ENCODE measurements at regions not wholly inside any gene's neighbourhood (a gene's known extent, or its start where the extent isn't known, plus 50 kb on each side); places are given as distances from the start of the nearest gene placed in this dataset.

DNA sequence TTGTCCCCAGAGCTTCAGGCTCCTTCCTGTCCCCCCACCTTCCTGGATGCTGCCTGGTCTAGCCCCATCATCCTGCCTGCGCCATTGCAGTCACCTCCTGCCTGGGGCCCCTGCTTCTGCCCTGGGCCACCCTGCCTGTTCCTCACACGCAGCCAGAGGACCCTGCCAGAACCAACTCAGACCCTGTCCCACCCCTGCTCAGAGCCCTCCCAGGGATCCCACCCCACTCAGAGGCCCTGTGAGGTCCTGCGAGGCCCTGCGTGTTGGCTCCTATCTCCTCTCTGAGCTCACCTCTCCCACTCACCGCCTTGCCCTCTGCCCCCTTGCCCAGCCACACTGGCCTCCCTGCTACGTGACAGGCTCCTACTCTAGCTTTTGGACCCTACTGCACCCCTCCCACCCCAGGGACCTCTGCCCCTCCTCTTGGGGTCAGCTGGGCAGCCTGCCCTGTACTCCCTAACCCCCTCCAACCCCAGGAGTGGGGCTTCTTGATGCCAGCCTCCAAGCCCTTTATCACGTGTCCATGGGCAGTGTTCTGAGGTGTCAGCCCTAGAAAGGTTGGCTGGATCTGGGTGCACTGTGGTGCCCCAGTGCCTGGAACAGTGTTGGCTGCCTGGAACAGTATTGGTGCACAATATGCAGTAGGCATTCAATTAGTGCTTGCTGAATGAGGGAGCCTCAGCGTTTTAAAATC is 68.3 kb downstream of the CEBPB start:
- no peak for DNase-seq (ENCODE audit: low read depth in 2 of 2)

DNA sequence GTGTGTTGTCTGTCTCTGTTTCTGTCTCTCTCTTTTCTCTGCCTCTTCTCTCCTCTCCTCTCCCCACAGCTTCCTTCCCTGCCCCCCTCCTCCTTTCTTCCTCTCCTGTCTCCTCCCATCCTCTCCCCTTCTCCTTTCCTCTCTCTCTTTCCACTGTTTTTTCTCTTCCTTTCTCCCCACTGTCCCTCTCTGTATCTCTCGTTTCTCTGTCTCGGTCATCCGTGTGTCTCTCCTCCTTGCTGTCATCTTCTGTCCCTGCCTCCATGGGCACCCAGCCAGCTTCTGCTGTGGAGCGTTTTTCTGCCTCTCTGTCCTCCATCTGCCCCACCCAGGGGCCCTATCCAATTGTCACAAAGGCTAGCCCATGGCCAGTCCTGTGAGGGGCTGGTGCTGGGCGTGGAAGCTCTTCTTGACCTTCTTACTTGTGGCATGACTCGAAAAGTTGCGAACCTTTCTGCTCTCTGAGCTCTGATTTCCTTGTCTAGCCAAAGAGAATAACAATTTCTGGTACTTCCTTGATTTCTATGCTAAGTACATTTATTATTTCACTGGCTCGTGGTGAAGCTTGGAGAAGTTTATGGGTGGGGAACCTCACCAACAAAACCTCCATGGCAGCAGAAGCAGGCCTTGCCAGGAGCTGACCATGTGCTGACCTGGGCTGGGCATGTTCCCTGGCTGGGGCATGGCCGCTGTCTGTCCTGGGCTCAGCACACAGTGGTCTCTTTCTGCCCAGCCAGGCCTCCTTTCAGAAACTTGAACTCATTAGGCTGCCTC is 69.3 kb downstream of the CEBPB start:
- no peak for DNase-seq (ENCODE audit: low read depth in 2 of 2)

DNA sequence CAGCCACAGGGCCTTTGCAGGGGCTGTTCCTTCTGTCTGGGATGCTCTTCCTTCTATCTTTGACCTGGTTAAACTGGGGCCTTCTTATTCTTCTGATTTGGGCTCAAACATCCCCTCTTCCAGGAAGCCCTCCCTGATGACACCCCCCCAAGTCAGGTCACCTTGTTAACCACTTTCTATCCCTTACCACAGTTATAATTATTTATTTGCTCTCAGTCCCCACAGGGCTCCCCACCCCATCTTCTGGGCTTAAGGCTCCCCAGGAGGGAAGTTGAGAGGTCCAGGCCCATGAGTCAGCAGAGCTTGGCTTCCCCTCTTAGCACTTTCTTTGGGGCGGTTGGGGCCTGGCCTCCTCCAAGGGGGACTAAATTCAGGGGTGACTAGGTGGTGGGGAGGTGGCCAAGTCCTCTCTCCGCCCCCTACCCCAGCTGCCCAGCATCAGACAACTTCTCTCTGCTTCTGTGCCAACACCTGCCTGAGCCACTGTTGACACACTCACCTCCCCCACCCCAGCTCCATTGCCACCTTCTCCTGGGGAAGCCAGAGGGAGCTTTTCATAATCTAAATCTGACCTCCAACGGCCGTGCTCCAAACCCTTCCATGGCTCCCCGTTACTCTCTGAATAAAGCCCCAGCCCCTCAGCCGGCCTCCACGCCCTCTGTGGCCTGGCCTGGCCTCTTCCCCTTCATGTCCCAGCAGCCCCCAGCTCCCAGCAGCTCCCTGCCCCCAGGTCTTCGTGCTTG is 70.0 kb downstream of the CEBPB start:
- DNase-seq (ENCODE audit: low read depth in 2 of 2): no peak

DNA sequence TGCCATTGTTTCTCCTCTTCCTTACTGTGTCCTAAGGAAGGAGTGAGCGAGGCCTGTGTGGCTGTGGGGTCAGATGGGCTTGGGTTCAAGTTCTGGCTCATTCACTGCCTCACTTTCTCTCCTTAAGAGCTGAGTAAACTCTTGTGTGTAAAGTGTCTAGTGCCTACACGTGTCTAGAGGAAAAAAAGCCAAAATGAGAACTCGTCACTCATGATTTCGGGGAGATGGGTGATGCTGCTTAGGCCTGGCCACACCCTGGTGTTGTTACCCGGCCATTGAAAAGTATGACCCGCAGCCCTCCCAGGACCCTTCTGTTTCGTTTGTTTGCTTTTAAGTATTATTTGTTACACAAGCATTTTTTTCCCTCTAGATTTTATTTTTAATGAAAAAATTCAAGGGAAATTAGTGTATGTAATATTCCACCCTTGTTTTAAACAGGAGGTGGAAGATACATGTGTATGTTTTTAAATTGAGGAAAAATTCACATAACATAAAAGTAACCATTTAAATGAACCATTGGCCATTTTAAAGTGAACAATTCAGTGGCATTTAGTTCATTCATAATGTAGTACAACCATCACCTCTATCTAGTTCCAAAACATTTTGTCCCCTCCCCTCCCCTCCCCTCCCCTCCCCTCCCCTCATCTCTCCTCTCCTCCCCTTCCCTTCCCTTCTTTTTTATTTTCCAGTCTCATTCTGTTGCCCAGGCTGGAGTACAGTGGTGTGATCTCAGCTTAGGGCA is 71.0 kb downstream of the CEBPB start:
- DNase-seq (ENCODE audit: low read depth in 2 of 2): no peak

DNA sequence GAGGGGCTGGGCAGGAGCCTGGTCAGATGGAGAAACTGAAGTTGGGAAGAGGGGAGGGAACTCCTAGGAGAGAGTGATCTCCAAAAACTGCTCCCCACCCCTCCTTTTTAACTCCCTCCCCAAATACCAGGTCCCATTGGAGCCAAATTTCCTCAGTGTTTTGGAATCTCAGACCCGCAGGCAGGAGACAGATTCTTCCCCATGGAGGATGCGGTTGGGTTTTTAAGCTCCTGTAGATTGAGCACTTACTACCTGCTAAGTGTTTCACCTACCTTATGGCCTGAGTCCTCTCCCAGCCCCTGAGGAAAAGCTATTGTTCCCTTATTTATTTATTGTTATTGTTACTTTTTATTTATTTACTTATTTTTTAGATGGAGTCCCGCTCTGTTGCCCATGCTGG is 73.2 kb downstream of the CEBPB start:
- DNase-seq (ENCODE audit: low read depth in 2 of 2): no peak

DNA sequence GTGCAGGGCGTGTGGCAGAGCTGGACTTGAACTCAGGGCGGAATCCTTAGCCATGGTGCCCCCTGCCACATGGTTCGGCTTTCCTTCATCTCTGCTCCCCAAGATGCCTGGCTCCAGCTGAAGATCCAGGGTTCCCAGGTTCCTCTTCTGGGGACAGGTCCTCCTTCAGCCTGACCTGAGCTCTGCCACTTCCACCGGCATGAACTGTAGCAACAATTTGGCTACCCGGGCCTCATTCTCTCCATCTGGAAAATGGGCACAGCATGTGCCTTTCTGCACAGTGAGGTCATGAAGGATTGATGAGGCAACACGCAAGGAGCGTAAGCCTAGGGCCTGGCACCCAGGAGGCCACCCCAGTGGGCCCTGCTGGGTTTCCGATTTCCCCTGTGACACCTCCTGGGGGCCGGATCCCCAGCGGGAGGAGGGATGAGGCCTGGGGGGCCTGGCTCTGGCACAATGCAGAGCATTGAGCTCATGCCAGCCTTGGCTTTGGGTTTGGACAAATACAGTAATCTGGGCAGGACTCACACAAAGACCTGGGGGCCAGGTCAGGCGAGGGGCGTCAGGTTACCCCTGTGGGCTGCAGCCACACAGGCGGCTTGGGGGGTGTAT is 74.0 kb downstream of the CEBPB start:
- no peak for DNase-seq (ENCODE audit: low read depth in 2 of 2)

DNA sequence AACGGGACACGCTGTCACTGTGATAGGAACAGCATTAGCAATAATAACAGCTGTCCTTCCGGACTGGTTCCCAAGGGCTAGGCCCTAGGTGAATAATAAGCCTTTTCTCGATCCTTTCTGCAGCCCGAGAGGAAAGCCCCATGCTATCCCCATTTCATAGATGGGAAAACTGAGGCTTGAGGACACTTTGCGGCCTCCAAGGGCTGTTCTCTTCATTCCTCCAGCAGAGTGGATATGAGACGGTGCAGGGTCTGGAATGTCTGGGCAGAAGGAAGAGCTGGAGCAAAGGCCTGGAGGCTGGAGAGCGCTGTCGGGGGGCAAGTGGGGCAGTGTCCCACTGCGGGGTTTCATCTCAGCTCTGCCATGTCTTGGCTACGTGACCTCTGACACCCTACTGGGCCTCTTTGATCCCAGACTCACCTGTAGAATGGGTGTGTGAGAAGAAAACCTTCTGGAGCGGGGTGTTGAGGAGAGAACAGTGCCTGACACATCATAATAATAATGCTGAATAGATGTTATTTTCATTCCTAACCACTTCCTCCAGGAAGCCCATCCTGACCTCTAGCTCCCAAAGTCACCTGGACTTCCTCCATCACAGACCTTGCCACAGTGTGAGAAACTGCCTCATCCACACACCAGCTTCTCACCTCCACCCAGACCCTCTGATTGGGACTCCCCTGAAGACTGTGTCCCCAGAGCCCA is 74.8 kb downstream of the CEBPB start:
- DNase-seq (ENCODE audit: low read depth in 2 of 2): no peak

DNA sequence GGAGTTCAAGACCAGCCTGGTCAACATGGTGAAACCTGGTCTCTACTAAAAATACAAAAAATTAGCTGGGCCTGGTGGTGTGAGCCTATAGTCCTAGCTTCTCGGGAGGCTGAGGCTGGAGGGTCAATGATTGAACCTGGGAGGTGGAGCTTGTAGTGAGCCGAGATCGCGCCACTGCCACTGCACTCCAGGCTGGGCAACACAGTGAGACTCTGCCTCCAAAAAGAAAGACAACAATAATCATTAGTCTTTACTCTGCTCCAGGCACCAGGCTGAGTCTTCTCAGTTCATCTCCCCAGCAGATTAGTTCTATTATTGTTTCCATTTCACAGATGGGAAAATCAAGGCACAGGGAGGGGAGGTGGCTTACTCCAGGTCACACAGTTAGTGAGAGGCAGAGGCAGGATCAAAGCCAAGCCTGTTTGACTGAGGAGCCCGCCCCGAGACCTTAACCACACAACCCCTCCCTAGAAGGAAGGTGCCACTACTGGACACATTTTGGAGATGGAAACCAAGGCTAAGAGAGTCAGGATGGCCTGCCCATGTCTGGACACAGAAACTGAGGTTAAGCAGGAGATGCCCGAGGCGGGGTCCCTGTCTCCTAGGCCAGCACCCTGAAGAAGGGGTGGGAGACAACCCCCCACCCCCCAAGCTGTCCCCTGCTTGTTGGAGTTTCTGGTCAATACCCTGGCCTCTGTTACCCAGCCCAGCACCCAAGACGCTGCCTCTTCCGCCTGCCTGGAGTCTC is 75.8 kb downstream of the CEBPB start:
- DNase-seq (ENCODE audit: low read depth in 2 of 2): no peak

DNA sequence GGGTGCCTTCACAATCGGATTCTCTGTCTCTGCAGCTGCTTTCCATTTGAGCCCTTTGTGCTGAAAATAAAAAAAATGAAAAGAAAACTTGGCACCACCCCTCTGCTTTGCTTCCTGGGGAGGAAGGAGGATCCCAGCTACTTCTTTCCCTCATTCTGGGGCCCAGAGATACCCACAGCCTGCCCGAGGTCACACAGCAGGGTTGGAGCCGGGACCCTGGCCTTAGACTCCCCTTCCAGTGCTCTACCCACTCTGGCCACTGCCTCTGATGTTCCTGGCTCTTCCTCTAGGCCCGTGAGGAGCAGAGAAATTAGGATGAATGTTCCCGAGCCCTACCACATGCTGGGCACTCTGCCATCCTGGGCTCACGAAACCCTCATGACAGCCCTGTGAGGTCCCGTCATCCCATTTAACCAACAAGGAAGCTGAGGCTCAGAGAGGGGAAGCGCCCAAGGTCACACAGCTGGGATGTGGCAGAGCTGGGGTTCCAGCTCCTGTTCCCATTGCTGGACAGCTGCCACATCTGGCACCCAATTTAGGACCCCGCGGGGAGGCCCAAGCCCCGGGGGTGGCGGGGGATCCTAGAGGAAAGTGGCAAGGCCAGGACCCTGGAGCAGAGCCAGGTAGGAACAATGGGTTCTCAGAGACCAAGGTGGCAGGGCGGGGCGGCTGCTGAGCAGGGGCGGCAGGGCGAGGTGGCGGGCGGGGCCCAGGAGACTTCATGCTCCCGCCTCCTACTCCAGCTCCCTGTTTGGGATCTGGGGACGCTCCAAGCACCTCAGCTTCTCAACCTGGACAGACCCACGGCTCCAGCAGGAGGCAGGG is 76.6 kb downstream of the CEBPB start:
- DNase-seq (ENCODE audit: low read depth in 2 of 2): no peak

DNA sequence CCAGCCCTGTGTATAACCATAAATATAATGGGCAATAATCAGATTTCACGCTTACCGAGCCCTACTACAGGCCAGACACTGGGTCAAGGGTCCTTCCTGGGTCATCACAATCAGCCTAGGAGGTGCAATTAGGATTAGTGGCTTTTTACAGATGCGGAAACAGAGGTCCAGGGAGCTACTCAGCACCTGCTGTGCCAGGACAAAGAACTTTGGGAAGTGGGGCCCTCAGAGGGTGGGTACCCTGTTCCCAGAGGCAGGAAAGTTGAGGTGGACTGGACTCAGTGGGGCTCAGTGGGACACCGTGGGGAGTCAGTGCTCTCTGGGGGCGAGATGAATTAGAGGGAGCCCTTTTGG is 77.2 kb downstream of the CEBPB start:
- no peak for DNase-seq (ENCODE audit: low read depth in 2 of 2)

DNA sequence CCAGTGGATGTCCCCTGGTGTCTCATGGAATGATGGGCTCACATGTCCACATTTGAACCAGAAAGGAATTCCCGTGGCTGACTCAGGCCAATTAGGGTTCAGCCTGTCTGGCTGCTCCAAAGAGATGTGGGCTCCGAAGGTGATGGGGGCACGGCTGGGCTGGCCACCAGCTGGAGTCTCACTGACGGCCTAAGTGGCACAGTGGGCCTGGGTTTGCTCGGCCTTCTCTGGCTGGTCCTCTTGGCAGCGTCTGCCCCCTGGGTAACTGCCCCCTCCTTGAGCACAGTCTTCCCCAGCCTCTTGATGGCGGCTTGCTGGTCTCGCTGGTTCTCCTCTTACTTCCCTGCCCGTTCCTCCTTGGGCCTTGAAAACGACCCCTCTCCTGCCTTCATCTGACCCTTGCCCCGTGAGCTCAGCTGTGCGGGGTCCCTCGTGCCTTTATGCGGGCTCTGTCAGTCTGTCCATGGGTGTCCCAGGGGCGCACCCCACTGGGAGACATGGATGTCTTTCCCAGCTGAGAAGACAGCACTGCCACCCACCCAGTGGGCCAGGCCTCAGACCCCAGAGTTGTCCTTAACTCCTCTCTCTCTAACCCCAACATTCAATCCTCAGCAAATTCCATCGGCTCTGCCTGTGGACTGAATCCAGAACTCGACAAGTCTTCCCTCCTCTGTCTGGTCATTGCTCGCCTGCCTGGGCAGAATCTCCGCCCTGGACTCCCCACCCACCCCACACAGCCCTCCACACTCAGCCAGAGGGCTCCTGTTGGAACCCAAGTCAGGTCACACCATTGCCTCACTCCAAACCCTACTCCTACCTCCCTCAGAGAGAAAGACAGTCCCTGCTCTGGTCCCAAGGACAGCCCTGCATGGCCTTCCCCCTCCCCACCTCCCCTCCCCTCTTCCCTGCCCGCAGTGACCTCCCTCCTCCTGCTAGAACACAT is 78.7 kb downstream of the CEBPB start:
- DNase-seq (ENCODE audit: low read depth in 2 of 2): no peak

DNA sequence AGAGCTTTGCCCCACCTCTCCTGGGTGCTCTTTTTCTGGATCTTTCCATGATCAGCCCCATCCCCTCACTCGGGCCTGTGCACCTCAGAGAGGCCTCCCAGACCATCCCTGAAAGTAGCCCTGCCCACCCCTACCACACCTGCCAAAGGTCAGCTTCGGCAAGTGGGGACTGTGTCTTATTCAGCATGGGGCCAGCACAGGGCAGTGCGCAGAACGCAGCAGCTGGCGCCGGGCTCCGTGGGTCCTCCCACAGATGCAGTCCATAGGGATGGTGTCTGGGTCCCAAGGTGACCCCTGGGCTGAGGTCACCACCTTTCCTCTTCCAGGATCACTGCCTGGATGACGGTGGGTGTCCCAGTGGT is 79.4 kb downstream of the CEBPB start:
- no peak for DNase-seq (ENCODE audit: low read depth in 2 of 2)

DNA sequence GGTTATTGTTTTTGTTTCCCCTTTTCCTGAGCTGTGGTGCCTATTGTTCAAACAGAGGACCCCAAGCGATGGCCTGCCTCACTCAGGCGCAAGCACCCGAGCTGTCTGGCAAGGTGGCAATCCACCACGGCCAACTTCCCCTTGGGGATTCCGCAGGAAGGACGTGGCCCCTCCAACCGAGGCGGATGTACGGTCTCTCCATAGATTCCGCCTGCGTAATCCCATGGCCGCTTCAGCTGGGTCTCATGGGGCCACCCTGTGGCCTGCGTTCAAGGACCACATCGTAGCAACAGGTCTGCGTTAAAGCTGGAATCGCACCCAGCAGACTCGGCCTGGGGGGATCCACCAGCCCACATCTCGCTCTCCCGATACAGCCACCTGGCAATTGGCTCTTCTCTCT is 79.9 kb downstream of the CEBPB start:
- no peak for DNase-seq (ENCODE audit: low read depth in 2 of 2)

DNA sequence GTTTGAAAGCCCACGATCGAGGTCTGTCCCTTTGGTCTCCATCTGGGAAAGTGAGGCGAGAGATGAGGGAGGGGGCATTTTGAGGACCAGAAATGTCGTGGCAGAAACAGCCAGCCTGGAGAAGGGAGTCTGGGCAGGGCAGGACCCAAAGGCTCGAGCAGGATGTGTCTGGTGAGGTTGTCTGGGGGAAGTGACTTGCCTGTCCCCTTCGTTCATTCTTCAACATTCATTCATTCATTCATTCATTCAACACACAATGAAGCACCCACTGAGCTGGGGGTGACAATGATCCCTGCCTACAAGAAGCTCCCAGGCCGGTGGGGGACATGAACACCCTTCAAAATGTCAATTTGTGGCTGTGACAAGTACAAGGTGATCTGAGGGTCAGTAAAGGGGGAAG is 80.5 kb downstream of the CEBPB start:
- DNase-seq (ENCODE audit: low read depth in 2 of 2): no peak

DNA sequence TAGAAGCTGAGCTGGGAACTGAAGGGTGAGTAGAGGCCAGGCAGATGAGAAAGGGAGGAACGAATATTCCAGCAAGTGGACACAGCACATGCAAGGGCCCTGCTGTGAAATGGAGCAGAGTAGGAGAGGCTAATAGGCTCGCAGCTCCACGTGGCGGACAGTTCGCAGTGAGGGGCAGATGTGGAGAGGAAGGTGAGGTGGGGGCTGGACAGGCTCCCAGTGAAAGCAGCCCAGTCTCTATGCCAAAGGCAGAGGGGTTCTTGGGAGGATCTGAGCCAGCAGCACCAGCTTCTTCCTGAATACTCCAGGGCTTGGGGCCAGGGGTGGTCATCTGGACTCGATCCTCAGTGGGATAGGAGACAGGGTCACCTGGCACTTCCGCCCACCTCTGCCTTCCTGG is 81.0 kb downstream of the CEBPB start:
- no peak for DNase-seq (ENCODE audit: low read depth in 2 of 2)

DNA sequence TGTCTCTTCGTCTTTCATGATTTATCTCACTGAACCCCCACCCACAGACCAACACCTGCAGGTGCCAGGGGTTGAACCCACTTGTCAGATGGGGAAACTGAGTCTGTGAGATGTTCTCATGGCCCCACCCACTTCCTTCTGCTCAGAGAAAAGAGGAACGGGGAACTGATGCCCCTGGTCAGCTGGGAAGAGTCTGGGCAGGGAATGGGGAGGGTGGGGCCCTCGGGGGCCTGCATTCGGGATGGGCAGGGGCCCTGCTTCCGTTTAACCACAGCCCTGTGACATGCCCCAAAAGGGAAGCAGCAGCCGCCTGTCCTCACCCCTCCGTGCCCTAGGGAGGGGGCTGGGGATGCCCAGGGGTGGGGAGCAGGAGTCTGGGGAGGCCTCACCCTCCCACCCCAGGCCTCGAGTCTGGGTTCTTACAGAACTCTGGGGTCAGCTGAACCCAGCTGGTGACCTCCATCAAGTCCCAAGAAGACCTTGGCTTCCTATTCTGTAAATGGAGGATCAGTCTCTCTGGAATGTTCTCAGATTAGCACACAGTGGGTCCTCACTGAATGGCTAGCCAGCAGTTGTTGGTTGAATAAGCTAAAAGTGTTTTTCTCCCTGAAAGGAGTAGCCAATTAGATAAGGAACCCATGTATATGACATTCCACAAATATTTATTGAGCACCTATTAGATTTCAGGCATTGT is 81.5 kb downstream of the CEBPB start:
- no peak for DNase-seq (ENCODE audit: low read depth in 2 of 2)

DNA sequence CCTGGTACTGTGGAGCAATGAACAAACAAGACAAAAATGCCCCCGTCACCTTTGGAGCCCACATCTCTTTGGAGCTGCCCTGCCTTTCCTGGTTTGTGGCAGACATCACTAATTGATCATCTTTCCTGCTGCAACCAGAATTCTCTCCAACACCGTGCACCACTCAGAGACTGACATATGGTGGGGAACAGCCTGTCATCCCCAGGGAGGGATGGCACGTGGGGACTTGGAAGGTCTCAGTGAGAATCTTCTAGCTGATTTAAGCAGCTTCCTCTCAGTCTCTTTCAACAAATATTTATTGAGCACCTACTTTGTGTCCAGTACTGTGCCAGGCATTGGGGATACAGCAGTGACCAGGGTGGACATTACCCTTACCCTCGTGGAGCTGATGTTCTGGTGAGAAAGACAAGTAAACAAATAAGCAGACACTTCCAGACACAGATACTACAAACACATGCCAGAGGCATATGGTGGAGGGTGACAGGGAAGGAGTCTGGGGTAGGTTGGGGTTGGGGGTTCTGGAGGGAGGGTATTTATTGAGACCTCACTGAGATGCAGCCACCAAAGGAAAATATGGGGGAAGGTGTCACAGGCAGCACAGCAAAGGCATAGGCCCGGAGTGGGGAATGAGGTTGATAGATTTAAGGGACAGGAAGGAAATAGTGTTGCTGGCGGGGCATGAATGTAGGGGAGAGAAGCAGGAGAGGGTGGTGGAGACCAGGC is 82.3 kb downstream of the CEBPB start:
- DNase-seq (ENCODE audit: low read depth in 2 of 2): no peak

Measured in stimulated activated CD4-positive, alpha-beta T cell treated with anti-CD3 and anti-CD28 coated beads, Interleukin-1b, Interleukin-23, amount 100 ng/mL, for 1 hour (primary cell).